IMR-90 (cell line): ENCODE measurements at regions not wholly inside any gene's neighbourhood (a gene's known extent, or its start where the extent isn't known, plus 50 kb on each side); places are given as distances from the start of the nearest gene placed in this dataset.

Source experiments
- ATAC-seq: fragments of 200-7000 bp; cut with Tn5 transposase; 2 replicates; pipeline ENCODE4 v1.9.1; 2020; ENCODE audit warnings: low read depth, mild to moderate bottlenecking, moderate library complexity
- BruUV-seq: library from RNA; stranded (reverse); fragments of 400-500 nt; replicated peaks from 2 replicates; lab custom pipeline; 2021; lab: Mats Ljungman, UMichigan
- CTCF ChIA-PET: fragments of 300-600 bp; formaldehyde crosslinking; extraction: SDS; loops from one replicate; lab custom pipeline; 2021; ENCODE audit warnings: antibody characterized with exemption; lab: Yijun Ruan, JAX
- POLR2A ChIA-PET: fragments of 300-600 bp; sonication (Branson Sonifier 250); formaldehyde crosslinking; loops from one replicate; lab custom pipeline; 2022; ENCODE audit warnings: antibody characterized with exemption; ENCODE audit not compliant: unreplicated experiment; lab: Charles Lee
- DNase-seq: peaks from one replicate; pipeline ENCODE4 v3.0.0; 2013
- H2AFZ ChIP-seq: replicated peaks from 2 replicates; pipeline ENCODE3; 2013; ENCODE audit warnings: low read length, mild to moderate bottlenecking; ENCODE audit not compliant: poor library complexity
- H2AK5ac ChIP-seq: 2 replicates; pipeline ENCODE4 v1.6.1; 2013; ENCODE audit warnings: low read depth, low read length, inconsistent platforms
- H2AK9ac ChIP-seq: replicated peaks from 2 replicates; pipeline ENCODE3; 2013; ENCODE audit warnings: mild to moderate bottlenecking, low read depth, low read length, moderate library complexity; ENCODE audit not compliant: poor library complexity
- H2BK120ac ChIP-seq: 2 replicates; pipeline ENCODE4 v1.6.1; 2013; ENCODE audit warnings: low read depth, low read length, inconsistent platforms
- H2BK15ac ChIP-seq: 3 replicates; pipeline ENCODE4 v1.6.1; 2013; ENCODE audit warnings: low read depth, low read length, inconsistent platforms
- H2BK20ac ChIP-seq: 2 replicates; pipeline ENCODE4 v1.6.1; 2013; ENCODE audit warnings: low read depth, mild to moderate bottlenecking, inconsistent platforms, low read length, moderate library complexity
- H2BK5ac ChIP-seq: 2 replicates; pipeline ENCODE4 v1.6.1; 2013; ENCODE audit warnings: mild to moderate bottlenecking, low read depth, low read length, inconsistent platforms; ENCODE audit not compliant: poor library complexity, severe bottlenecking
- H3K14ac ChIP-seq: replicated peaks from 2 replicates; pipeline ENCODE4 v1.6.1; 2013; ENCODE audit warnings: low read depth, low read length, inconsistent platforms
- H3K18ac ChIP-seq: 2 replicates; pipeline ENCODE4 v1.6.1; 2013; ENCODE audit warnings: low read depth, low read length, control low read depth
- H3K23ac ChIP-seq: 2 replicates; pipeline ENCODE4 v1.6.1; 2013; ENCODE audit warnings: low read depth, low read length, inconsistent platforms
- H3K27ac ChIP-seq: 2 replicates; pipeline ENCODE4 v1.5.1; 2013; ENCODE audit warnings: mild to moderate bottlenecking, control low read depth, low read length; ENCODE audit not compliant: insufficient read depth
- H3K27me3 ChIP-seq: 2 replicates; pipeline ENCODE4 v1.6.1; 2013; ENCODE audit warnings: low read length; ENCODE audit not compliant: control insufficient read depth, insufficient read depth
- H3K36me3 ChIP-seq: 2 replicates; pipeline ENCODE4 v1.6.1; 2013; ENCODE audit warnings: low read length, mixed read lengths; ENCODE audit not compliant: control insufficient read depth, insufficient read depth
- H3K4ac ChIP-seq: 2 replicates; pipeline ENCODE4 v1.6.1; 2013; ENCODE audit warnings: low read depth, low read length, inconsistent platforms
- H3K4me1 ChIP-seq: 2 replicates; pipeline ENCODE4 v1.6.1; 2013; ENCODE audit warnings: low read length, mixed read lengths; ENCODE audit not compliant: control insufficient read depth, insufficient read depth
- H3K4me2 ChIP-seq: 2 replicates; pipeline ENCODE4 v1.6.1; 2013; ENCODE audit warnings: low read depth, mild to moderate bottlenecking, control low read depth, low read length, moderate library complexity
- H3K4me3 ChIP-seq: 2 replicates; pipeline ENCODE4 v1.5.1; 2013; ENCODE audit warnings: low read depth, mild to moderate bottlenecking, control low read depth, low read length, moderate library complexity; ENCODE audit not compliant: insufficient read depth
- H3K56ac ChIP-seq: 2 replicates; pipeline ENCODE4 v1.6.1; 2013; ENCODE audit warnings: low read length, inconsistent platforms; ENCODE audit not compliant: insufficient read depth; ENCODE audit errors: extremely low read depth
- H3K79me1 ChIP-seq, 2 experiments: 2 replicates each; pipeline ENCODE4 v1.6.1; 2013; ENCODE audit warnings: low read length in 2 of 2, inconsistent platforms in 1 of 2, low read depth in 1 of 2
- H3K9ac ChIP-seq: 2 replicates; pipeline ENCODE4 v1.6.1; 2013; ENCODE audit warnings: low read depth, low read length, control low read depth
- H3K9me1 ChIP-seq: 2 replicates; pipeline ENCODE4 v1.6.1; 2013; ENCODE audit warnings: low read length, inconsistent platforms; ENCODE audit not compliant: insufficient read depth
- H3K9me3 ChIP-seq: 2 replicates; pipeline ENCODE4 v1.6.1; 2013; ENCODE audit warnings: low read length; ENCODE audit not compliant: control insufficient read depth, insufficient read depth
- H4K20me1 ChIP-seq: 2 replicates; pipeline ENCODE4 v1.6.1; 2013; ENCODE audit warnings: low read length, inconsistent platforms; ENCODE audit not compliant: insufficient read depth
- H4K5ac ChIP-seq: 2 replicates; pipeline ENCODE4 v1.6.1; 2013; ENCODE audit warnings: mild to moderate bottlenecking, low read depth, low read length, control low read depth
- H4K8ac ChIP-seq, 2 experiments: 2 replicates each; pipeline ENCODE4 v1.6.1; 2013; ENCODE audit warnings: low read depth in 2 of 2, low read length in 2 of 2, control low read depth in 1 of 2, inconsistent platforms in 1 of 2
- H4K91ac ChIP-seq: 2 replicates; pipeline ENCODE4 v1.6.1; 2013; ENCODE audit warnings: low read depth, low read length, inconsistent platforms; ENCODE audit not compliant: insufficient read depth
- BHLHE40 ChIP-seq: fragments of 150-350 bp; IDR thresholded peaks from 2 replicates; pipeline ENCODE4 v1.6.1; 2016; ENCODE audit warnings: mild to moderate bottlenecking, low read depth, low read length
- CEBPB ChIP-seq: IDR thresholded peaks from 2 replicates; pipeline ENCODE4 v1.6.1; 2012; ENCODE audit warnings: low read depth, low read length, improper control_type of control experiment
- CHD1 ChIP-seq: IDR thresholded peaks from 2 replicates; pipeline ENCODE4 v1.6.1; 2012; ENCODE audit warnings: low read depth, low read length, improper control_type of control experiment
- CTCF ChIP-seq: conservative IDR thresholded peaks from 2 replicates; pipeline ENCODE4 v1.5.1; 2012; ENCODE audit warnings: mild to moderate bottlenecking, low read depth, low read length, improper control_type of control experiment
- ELK1 ChIP-seq: fragments of 150-350 bp; IDR thresholded peaks from 2 replicates; pipeline ENCODE4 v1.6.1; 2016; ENCODE audit warnings: low read depth, mild to moderate bottlenecking, low read length, moderate library complexity, borderline replicate concordance
- FOS ChIP-seq: fragments of 150-350 bp; IDR thresholded peaks from 2 replicates; pipeline ENCODE4 v1.6.1; 2016; ENCODE audit warnings: low read depth, low read length
- NFE2L2 ChIP-seq: fragments of 150-350 bp; IDR thresholded peaks from 2 replicates; pipeline ENCODE4 v1.6.1; 2016; ENCODE audit warnings: low read depth, mild to moderate bottlenecking, low read length
- POLR2A ChIP-seq: IDR thresholded peaks from 2 replicates; pipeline ENCODE4 v1.6.1; 2012; ENCODE audit warnings: mild to moderate bottlenecking, low read depth, low read length
- RAD21 ChIP-seq: IDR thresholded peaks from 2 replicates; pipeline ENCODE4 v1.6.1; 2012; ENCODE audit warnings: low read length, improper control_type of control experiment
- RCOR1 ChIP-seq: IDR thresholded peaks from 2 replicates; pipeline ENCODE4 v1.6.1; 2012; ENCODE audit warnings: mild to moderate bottlenecking, low read length, improper control_type of control experiment; ENCODE audit not compliant: insufficient replicate concordance
- USF2 ChIP-seq: fragments of 150-350 bp; IDR thresholded peaks from 2 replicates; pipeline ENCODE4 v1.6.1; 2017; ENCODE audit warnings: mild to moderate bottlenecking, antibody characterized with exemption, low read length, low read depth
- WGBS, 2 experiments: methylation state at CpG; one replicate each; pipeline versions ENCODE4 v1.1.5 to v1.1.7; 2013; ENCODE audit warnings: missing lambda C conversion rate in 2 of 2; ENCODE audit not compliant: insufficient read length in 1 of 2; ENCODE audit errors: extremely low coverage in 2 of 2; 5-methylcytosine and 5-hydroxymethylcytosine counted together
- dilution Hi-C: fragments of 300-500 bp; cut with HindIII; formaldehyde crosslinking; loops from one replicate; pipeline ENCODE4 v1.14.3; 2018; ENCODE audit warnings: low sequenced_read_pairs; ENCODE audit not compliant: unreplicated experiment
- in situ Hi-C: fragments of 300-500 bp; cut with MboI; formaldehyde crosslinking; loops from 3 replicates; pipeline ENCODE4 v1.14.3; 2019; ENCODE audit warnings: low sequenced_read_pairs, inconsistent platforms, mixed read lengths
- intact Hi-C: fragments of 100-400 bp; cut with micrococcal nuclease; formaldehyde crosslinking; loops from 2 replicates; pipeline ENCODE4 v1.10.0; 2022

GRCh38 chr9:32918628-32919027 lies 82.8 kb downstream of the APTX start:
- Histone ChIP-seq H3K79me1 (no peaks in the 10 kb centered on the region), H3K4ac (no peak overlapping the region), H2BK120ac (no peak overlapping the region), H2AK5ac (no peak overlapping the region), H4K8ac (no peak overlapping the region), H3K9me1 (no peaks in the 10 kb centered on the region), H2BK15ac (no peak overlapping the region), H3K27ac (no peak overlapping the region), H3K36me3 (no peaks in the 10 kb centered on the region), H2BK5ac (no peak overlapping the region), H3K4me1 (no peaks in the 10 kb centered on the region), H3K4me3 (no peak overlapping the region), H3K9me3 (no peaks in the 10 kb centered on the region), H2AFZ (no peak overlapping the region), H4K5ac (no peak overlapping the region), H3K14ac (no peak overlapping the region), H3K4me2 (no peak overlapping the region), H4K91ac (no peak overlapping the region), H4K20me1 (no peaks in the 10 kb centered on the region), H3K18ac (no peak overlapping the region), H3K9ac (no peak overlapping the region), H2BK20ac (no peak overlapping the region), H2AK9ac (no peak overlapping the region), H3K23ac (no peak overlapping the region), H3K56ac (no peak overlapping the region), H3K27me3 (peaks cover 4% of the 10 kb centered on the region)
- dilution Hi-C loops (no loop called here), in situ Hi-C loops (no loop called here), intact Hi-C loops (no loop called here)
- ChIA-PET POLR2A (no interaction called here), CTCF (interaction anchor here (0.6 kb wide), 1 partner anchor 333 kb away, joined by 8 read pairs; no protein-coding TSS in a partner anchor)
- 20% methylated on average over 1 of the region's 5 CpGs; no CpG with 5 or more reads in 1 of the 2 experiments for WGBS, 2 experiments
- DNase-seq (no peak), ATAC-seq (no peak)
- no TSS peak for BruUV-seq
- TF ChIP-seq BHLHE40 (no peak), NFE2L2 (no peak), RAD21 (no peak), RCOR1 (no peak), FOS (no peak), USF2 (no peak), ELK1 (no peak), CHD1 (no peak), POLR2A (no peak), CEBPB (no peak), CTCF (no peak)
